ENCODE measurements at regions not wholly inside any gene's neighbourhood (a gene's known extent, or its start where the extent isn't known, plus 50 kb on each side); places are given as distances from the start of the nearest gene placed in this dataset.
A peak's percentile ranks its signal among the peaks of the same experiment; 100 is the strongest.

- H3K4me3 ChIP-seq (ENCODE audit: control insufficient read depth, low read depth, low read length) = no peak overlapping the region
- no peak for DNase-seq (ENCODE audit: low read depth)
- TF ChIP-seq CTCF (IDR thresholded peaks at IDR 0.05; ENCODE audit: control insufficient read depth, insufficient read depth, low read depth, low read length, missing control alignments) = no peak
Observed at GRCh38 chr2:155315768-155316167, 617.3 kb downstream of the KCNJ3 start.

- DNase-seq (ENCODE audit: low read depth) = no peak
- H3K4me3 ChIP-seq (ENCODE audit: control insufficient read depth, low read depth, low read length) = no peak overlapping the region
- peak; percentile 12 for TF ChIP-seq CTCF (IDR thresholded peaks at IDR 0.05; ENCODE audit: control insufficient read depth, insufficient read depth, low read depth, low read length, missing control alignments)
Observed at GRCh38 chr2:155310589-155310988, 612.1 kb downstream of the KCNJ3 start.

- no peak for TF ChIP-seq CTCF (IDR thresholded peaks at IDR 0.05; ENCODE audit: control insufficient read depth, insufficient read depth, low read depth, low read length, missing control alignments)
- H3K4me3 ChIP-seq (ENCODE audit: control insufficient read depth, low read depth, low read length) = no peak overlapping the region
- DNase-seq (ENCODE audit: low read depth) = no peak
Observed at GRCh38 chr2:155309483-155309882, 611.0 kb downstream of the KCNJ3 start.

GRCh38 chr2:155308367-155309009, 610.0 kb downstream of the KCNJ3 start:
- no peak for DNase-seq (ENCODE audit: low read depth)
- TF ChIP-seq CTCF (IDR thresholded peaks at IDR 0.05; ENCODE audit: control insufficient read depth, insufficient read depth, low read depth, low read length, missing control alignments) = no peak

GRCh38 chr2:155301221-155301620, 602.7 kb downstream of the KCNJ3 start:
- H3K4me3 ChIP-seq (ENCODE audit: control insufficient read depth, low read depth, low read length) = no peak overlapping the region
- no peak for TF ChIP-seq CTCF (IDR thresholded peaks at IDR 0.05; ENCODE audit: control insufficient read depth, insufficient read depth, low read depth, low read length, missing control alignments)
- no peak for DNase-seq (ENCODE audit: low read depth)

More at GRCh38 chr2:155308367-155309009, 610.0 kb downstream of the KCNJ3 start:
- no peak overlapping the region for H3K4me3 ChIP-seq (ENCODE audit: control insufficient read depth, low read depth, low read length)

GRCh38 chr2:155298001-155298400, 599.5 kb downstream of the KCNJ3 start:
- no peak overlapping the region for H3K4me3 ChIP-seq (ENCODE audit: control insufficient read depth, low read depth, low read length)
- no peak for DNase-seq (ENCODE audit: low read depth)
- TF ChIP-seq CTCF (IDR thresholded peaks at IDR 0.05; ENCODE audit: control insufficient read depth, insufficient read depth, low read depth, low read length, missing control alignments) = no peak

Measured in AG09309 (cell line).